NCI-H2227 (cell line): ENCODE measurements at regions not wholly inside any gene's neighbourhood (a gene's known extent, or its start where the extent isn't known, plus 50 kb on each side); places are given as distances from the start of the nearest gene placed in this dataset.
A peak's percentile ranks its signal among the peaks of the same experiment; 100 is the strongest.

Experiments
- DNase-seq: peaks from one replicate; lab custom pipeline; 2025; ENCODE audit not compliant: unreplicated experiment; lab: John Stamatoyannopoulos, UW

- DNase-seq, result no peak
Observed at GRCh38 chr1:115893545-115893944, 52.6 kb upstream of the NHLH2 start.

GRCh38 chr1:115898020-115898419 is 57.1 kb upstream of the NHLH2 start:
- DNase-seq, result no peak

GRCh38 chr1:115900856-115901255 is 59.9 kb upstream of the NHLH2 start:
- DNase-seq, result no peak

- DNase-seq, result no peak
Observed at GRCh38 chr1:115906627-115907026, 65.7 kb upstream of the NHLH2 start.

GRCh38 chr1:115907092-115907491 is 66.2 kb upstream of the NHLH2 start:
- DNase-seq, result no peak

- DNase-seq, result peak; percentile 70
Observed at GRCh38 chr1:115908565-115909274, 67.6 kb upstream of the SLC22A15 start.

GRCh38 chr1:115910231-115910630 is 66.1 kb upstream of the SLC22A15 start:
- no peak for DNase-seq

GRCh38 chr1:115911294-115911693 is 65.0 kb upstream of the SLC22A15 start:
- DNase-seq, result no peak

- no peak for DNase-seq
Observed at GRCh38 chr1:115912116-115912515, 64.2 kb upstream of the SLC22A15 start.

- peak; percentile 59 for DNase-seq
Observed at GRCh38 chr1:115922801-115923200, 53.5 kb upstream of the SLC22A15 start.

- peak; percentile 17 for DNase-seq
Observed at GRCh38 chr1:115924770-115925169, 51.5 kb upstream of the SLC22A15 start.

- peak; percentile 14 for DNase-seq
Observed at GRCh38 chr1:115925467-115925866, 50.8 kb upstream of the SLC22A15 start.
